Mucosa of rectum (tissue), 2 donors: ENCODE measurements at regions not wholly inside any gene's neighbourhood (a gene's known extent, or its start where the extent isn't known, plus 50 kb on each side); places are given as distances from the start of the nearest gene placed in this dataset.

Source experiments
- H3K27ac ChIP-seq, 2 donors: one replicate each; pipeline ENCODE4 v1.7.0; 2013; ENCODE audit warnings: inconsistent platforms in 2 of 2, low read depth in 2 of 2, low read length in 2 of 2
- H3K27me3 ChIP-seq, 2 donors: one replicate each; pipeline ENCODE4 v1.7.0; 2013; ENCODE audit warnings: low read length in 2 of 2; ENCODE audit not compliant: control insufficient read depth in 2 of 2, insufficient read depth in 2 of 2
- H3K36me3 ChIP-seq, 2 donors: one replicate each; pipeline ENCODE4 v1.7.0; 2013; ENCODE audit warnings: low read length in 2 of 2; ENCODE audit not compliant: control insufficient read depth in 2 of 2, insufficient read depth in 2 of 2
- H3K4me1 ChIP-seq, 2 donors: one replicate each; pipeline ENCODE4 v1.7.0; 2013; ENCODE audit warnings: low read length in 2 of 2, mild to moderate bottlenecking in 1 of 2; ENCODE audit not compliant: control insufficient read depth in 2 of 2, insufficient read depth in 2 of 2
- H3K4me3 ChIP-seq, 2 donors: one replicate each; pipeline ENCODE4 v1.7.0; 2013; ENCODE audit warnings: low read length in 2 of 2
- H3K9ac ChIP-seq, 2 donors: one replicate each; pipeline ENCODE4 v1.7.0; 2013; ENCODE audit warnings: low read length in 2 of 2, low read depth in 1 of 2, mild to moderate bottlenecking in 1 of 2
- H3K9me3 ChIP-seq, 2 donors: one replicate each; pipeline ENCODE4 v1.7.0; 2013; ENCODE audit warnings: low read length in 2 of 2; ENCODE audit not compliant: control insufficient read depth in 2 of 2
- donor health status: healthy.
- donor health status: Normal muscosa, but diverticular disease.

GRCh38 chr12:115176741-115177400 lies 492.9 kb upstream of the TBX3 start:
- no peak overlapping the region for H3K27ac ChIP-seq
- H3K36me3 ChIP-seq = no peaks in the 10 kb centered on the region
- no peaks in the 10 kb centered on the region for H3K4me1 ChIP-seq

GRCh38 chr12:115174920-115175319 lies 490.9 kb upstream of the TBX3 start:
- H3K9ac ChIP-seq = no peak overlapping the region
- H3K27me3 ChIP-seq = no peaks in the 10 kb centered on the region
- H3K27ac ChIP-seq = no peak overlapping the region
- no peaks in the 10 kb centered on the region for H3K4me1 ChIP-seq
- H3K9me3 ChIP-seq = no peaks in the 10 kb centered on the region
- H3K36me3 ChIP-seq = no peaks in the 10 kb centered on the region
- H3K4me3 ChIP-seq = no peak overlapping the region

More at GRCh38 chr12:115176741-115177400, 492.9 kb upstream of the TBX3 start:
- Histone ChIP-seq H3K9ac (no peak overlapping the region), H3K9me3 (no peaks in the 10 kb centered on the region), H3K4me3 (no peak overlapping the region), H3K27me3 (no peaks in the 10 kb centered on the region)

GRCh38 chr12:115172521-115172920 lies 488.5 kb upstream of the TBX3 start:
- Histone ChIP-seq H3K4me3 (no peak overlapping the region), H3K9ac (no peak overlapping the region), H3K36me3 (no peaks in the 10 kb centered on the region), H3K9me3 (no peaks in the 10 kb centered on the region), H3K4me1 (no peaks in the 10 kb centered on the region), H3K27me3 (no peaks in the 10 kb centered on the region), H3K27ac (no peak overlapping the region)

GRCh38 chr12:115169981-115170380 lies 486.0 kb upstream of the TBX3 start:
- no peak overlapping the region for H3K4me3 ChIP-seq
- no peaks in the 10 kb centered on the region for H3K27me3 ChIP-seq
- H3K4me1 ChIP-seq = no peaks in the 10 kb centered on the region
- no peaks in the 10 kb centered on the region for H3K9me3 ChIP-seq
- no peak overlapping the region for H3K27ac ChIP-seq
- H3K9ac ChIP-seq = no peak overlapping the region
- H3K36me3 ChIP-seq = no peaks in the 10 kb centered on the region

- Histone ChIP-seq H3K9ac (no peak overlapping the region), H3K27me3 (no peaks in the 10 kb centered on the region), H3K9me3 (no peaks in the 10 kb centered on the region), H3K4me1 (no peaks in the 10 kb centered on the region), H3K36me3 (no peaks in the 10 kb centered on the region), H3K27ac (no peak overlapping the region), H3K4me3 (no peak overlapping the region)
These were observed 482.8 kb upstream of the TBX3 start for GRCh38 chr12:115166698-115167315.

GRCh38 chr12:115163710-115164109 lies 479.7 kb upstream of the TBX3 start:
- Histone ChIP-seq H3K4me1 (no peaks in the 10 kb centered on the region), H3K36me3 (no peaks in the 10 kb centered on the region), H3K27ac (no peak overlapping the region), H3K4me3 (no peak overlapping the region), H3K27me3 (no peaks in the 10 kb centered on the region), H3K9me3 (no peaks in the 10 kb centered on the region), H3K9ac (no peak overlapping the region)

GRCh38 chr12:115160271-115161128 lies 476.5 kb upstream of the TBX3 start:
- Histone ChIP-seq H3K27me3 (no peaks in the 10 kb centered on the region), H3K4me3 (no peak overlapping the region), H3K9ac (no peak overlapping the region), H3K27ac (no peak overlapping the region), H3K4me1 (no peaks in the 10 kb centered on the region), H3K9me3 (no peaks in the 10 kb centered on the region), H3K36me3 (no peaks in the 10 kb centered on the region)

GRCh38 chr12:115158816-115159215 lies 474.8 kb upstream of the TBX3 start:
- Histone ChIP-seq H3K36me3 (no peaks in the 10 kb centered on the region), H3K9ac (no peak overlapping the region), H3K9me3 (no peaks in the 10 kb centered on the region), H3K4me1 (no peaks in the 10 kb centered on the region), H3K4me3 (no peak overlapping the region), H3K27me3 (peaks cover 0 to 2% of the 10 kb centered on the region in 2 donors), H3K27ac (no peak overlapping the region)

GRCh38 chr12:115155665-115156645 lies 472.0 kb upstream of the TBX3 start:
- H3K36me3 ChIP-seq = no peaks in the 10 kb centered on the region
- H3K27me3 ChIP-seq = peaks cover 0 to 2% of the 10 kb centered on the region in 2 donors
- no peak overlapping the region for H3K27ac ChIP-seq
- no peaks in the 10 kb centered on the region for H3K4me1 ChIP-seq
- H3K9ac ChIP-seq = no peak overlapping the region
- H3K9me3 ChIP-seq = no peaks in the 10 kb centered on the region
- no peak overlapping the region for H3K4me3 ChIP-seq
